ENCODE measurements at regions not wholly inside any gene's neighbourhood (a gene's known extent, or its start where the extent isn't known, plus 50 kb on each side); places are given as distances from the start of the nearest gene placed in this dataset.

DNA sequence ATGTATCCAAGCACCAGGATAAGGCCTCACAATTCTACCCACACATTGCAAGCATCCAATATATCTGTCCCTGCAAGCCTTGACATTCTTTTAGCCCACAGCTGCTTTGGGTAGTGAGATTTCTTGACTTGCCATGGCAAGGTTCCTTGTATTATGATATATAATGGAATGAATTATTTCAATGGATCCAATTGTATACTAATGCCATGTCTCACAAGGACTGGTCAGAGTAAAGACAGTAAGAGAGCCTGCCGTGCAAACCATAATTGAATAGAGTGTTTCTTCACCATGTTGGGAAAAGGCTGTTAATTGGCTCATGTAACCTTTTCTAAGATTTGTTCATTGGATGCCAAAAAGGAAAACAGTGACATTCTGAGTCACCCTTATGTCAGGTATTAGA, 64.3 kb upstream of the RBBP8 start:
- Histone ChIP-seq H3K4me1 (ENCODE audit: control insufficient read depth, insufficient read depth, low read length) (no peaks in the 10 kb centered on the region), H3K36me3 (ENCODE audit: control insufficient read depth, insufficient read depth, low read length) (no peaks in the 10 kb centered on the region), H3K27ac (ENCODE audit: low read length) (no peak overlapping the region), H3K27me3 (ENCODE audit: control insufficient read depth, insufficient read depth, low read length) (no peaks in the 10 kb centered on the region), H3K9me3 (replicated peaks; ENCODE audit: control insufficient read depth, low read depth, low read length) (no peaks in the 10 kb centered on the region), H3K4me3 (ENCODE audit: low read length) (no peak overlapping the region)
- DNase-seq, result no peak
- no CpG with 5 or more reads among the region's 1 CpG for WGBS (ENCODE audit: insufficient coverage)

DNA sequence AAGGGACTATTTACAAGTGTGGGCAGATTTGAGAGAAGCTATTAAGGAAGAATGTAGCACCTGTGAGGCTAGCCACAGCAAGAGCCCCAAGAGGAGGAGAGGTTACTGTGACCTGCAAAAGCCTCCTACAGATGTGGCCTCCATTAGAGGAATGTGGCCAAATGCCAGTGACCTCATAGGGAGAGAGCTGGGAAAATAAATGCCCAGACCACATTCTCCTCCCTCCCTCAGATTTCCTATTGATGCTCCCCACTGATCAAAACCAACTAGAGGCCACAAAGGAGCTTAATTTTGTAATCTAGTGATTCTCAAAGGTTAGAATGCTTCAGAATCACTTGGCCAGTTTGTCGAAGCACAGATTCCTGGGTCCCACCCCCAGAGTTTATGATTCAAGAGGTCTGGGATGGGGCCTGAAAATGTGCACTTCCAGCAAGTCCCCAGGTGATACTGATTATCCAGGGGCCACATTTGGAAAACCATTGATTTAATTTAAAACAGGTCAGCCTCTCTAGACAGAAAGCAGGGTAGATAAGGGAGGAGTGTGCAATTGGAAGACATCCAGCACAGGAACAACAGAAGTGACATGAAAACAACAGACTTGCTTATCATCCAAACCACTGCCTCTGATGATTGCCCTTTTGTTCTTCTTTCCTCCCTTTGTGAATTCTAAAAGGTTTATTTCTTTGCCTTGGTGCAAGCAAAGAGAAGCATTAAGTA, 61.2 kb upstream of the RBBP8 start:
- 14% methylated on average over 1 of the region's 1 CpG for WGBS (ENCODE audit: insufficient coverage)
- H3K27me3 ChIP-seq (ENCODE audit: control insufficient read depth, insufficient read depth, low read length), result no peaks in the 10 kb centered on the region
- peak; percentile 3 for DNase-seq
- no peak overlapping the region for H3K27ac ChIP-seq (ENCODE audit: low read length)
- no peaks in the 10 kb centered on the region for H3K36me3 ChIP-seq (ENCODE audit: control insufficient read depth, insufficient read depth, low read length)
- no peaks in the 10 kb centered on the region for H3K9me3 ChIP-seq (replicated peaks; ENCODE audit: control insufficient read depth, low read depth, low read length)
- H3K4me1 ChIP-seq (ENCODE audit: control insufficient read depth, insufficient read depth, low read length), result no peaks in the 10 kb centered on the region
- H3K4me3 ChIP-seq (ENCODE audit: low read length), result no peak overlapping the region

DNA sequence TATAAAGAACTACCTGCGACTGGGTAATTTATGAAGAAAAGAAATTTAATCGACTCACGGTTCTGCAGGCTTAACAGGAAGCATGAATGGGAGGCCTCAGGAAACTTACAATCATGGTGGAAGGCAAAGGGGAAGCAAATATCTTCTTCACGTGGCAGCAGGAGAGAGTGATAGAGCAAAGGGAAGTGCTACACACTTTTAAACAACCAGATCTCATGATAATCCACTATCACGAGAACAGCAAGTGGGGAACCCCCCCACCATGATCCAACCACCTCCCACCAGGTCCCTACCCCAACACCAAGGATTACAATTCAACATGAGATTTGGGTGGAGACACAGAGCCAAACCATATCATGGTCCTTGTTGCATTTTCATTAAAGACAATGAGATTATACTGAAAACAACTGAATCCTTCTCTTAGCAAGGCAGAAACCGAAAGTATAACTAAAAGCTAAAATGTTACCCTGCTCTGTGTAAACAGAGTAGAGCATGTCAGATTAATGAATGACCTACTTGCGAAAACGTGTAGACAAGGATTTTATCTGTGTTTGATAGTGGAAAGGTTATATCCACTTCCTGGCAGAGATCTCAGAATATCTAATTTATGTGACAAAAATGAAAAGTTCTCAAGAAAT, 60.1 kb upstream of the RBBP8 start:
- H3K4me3 ChIP-seq (ENCODE audit: low read length), result no peak overlapping the region
- no peak overlapping the region for H3K27ac ChIP-seq (ENCODE audit: low read length)
- H3K9me3 ChIP-seq (replicated peaks; ENCODE audit: control insufficient read depth, low read depth, low read length), result no peaks in the 10 kb centered on the region
- 80% methylated on average over 1 of the region's 8 CpGs for WGBS (ENCODE audit: insufficient coverage)
- no peak for DNase-seq
- H3K27me3 ChIP-seq (ENCODE audit: control insufficient read depth, insufficient read depth, low read length), result no peaks in the 10 kb centered on the region
- H3K4me1 ChIP-seq (ENCODE audit: control insufficient read depth, insufficient read depth, low read length), result no peaks in the 10 kb centered on the region
- no peaks in the 10 kb centered on the region for H3K36me3 ChIP-seq (ENCODE audit: control insufficient read depth, insufficient read depth, low read length)

DNA sequence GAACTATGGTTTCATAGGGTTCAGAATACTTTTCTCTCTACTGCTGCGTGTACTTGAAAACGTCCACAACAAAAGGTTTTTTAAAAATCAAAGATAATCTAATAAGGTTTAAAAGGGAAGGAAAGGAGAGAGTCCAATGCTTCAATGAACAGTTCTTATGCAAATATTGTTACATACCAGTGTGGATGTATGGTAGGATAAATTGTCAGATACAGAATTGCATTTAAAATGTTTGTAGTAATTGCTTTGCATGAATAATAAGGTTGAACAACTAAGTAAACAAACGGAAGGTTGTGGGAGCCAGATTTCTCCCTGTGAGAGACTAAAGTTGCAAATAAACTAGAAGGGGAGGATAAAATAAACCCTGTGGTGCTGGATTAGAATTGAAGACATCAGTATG, 53.8 kb upstream of the RBBP8 start:
- H3K27ac ChIP-seq (ENCODE audit: low read length), result no peak overlapping the region
- no peak for DNase-seq
- no peaks in the 10 kb centered on the region for H3K27me3 ChIP-seq (ENCODE audit: control insufficient read depth, insufficient read depth, low read length)
- no peaks in the 10 kb centered on the region for H3K4me1 ChIP-seq (ENCODE audit: control insufficient read depth, insufficient read depth, low read length)
- no peaks in the 10 kb centered on the region for H3K9me3 ChIP-seq (replicated peaks; ENCODE audit: control insufficient read depth, low read depth, low read length)
- no peak overlapping the region for H3K4me3 ChIP-seq (ENCODE audit: low read length)
- no peaks in the 10 kb centered on the region for H3K36me3 ChIP-seq (ENCODE audit: control insufficient read depth, insufficient read depth, low read length)
- WGBS (ENCODE audit: insufficient coverage), result no CpG with 5 or more reads among the region's 3 CpGs

DNA sequence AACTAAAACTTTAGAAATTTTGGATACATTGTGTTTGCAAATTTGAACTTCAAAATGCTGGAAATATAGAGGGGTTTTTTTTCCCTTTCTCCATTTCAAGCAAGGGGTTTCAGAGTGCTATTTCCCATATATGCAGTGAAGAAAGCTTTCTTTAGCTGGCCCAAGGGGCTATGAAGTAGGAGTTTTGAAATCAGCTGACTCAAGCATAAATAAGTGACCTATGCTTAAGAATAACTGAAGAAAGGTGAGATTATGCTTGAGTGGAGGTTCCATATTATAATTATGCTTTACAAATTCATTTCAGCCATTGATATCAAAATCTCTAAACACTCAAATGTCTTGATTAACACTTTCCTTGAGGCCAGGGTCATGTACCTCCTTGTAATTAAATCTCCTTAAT, 51.0 kb upstream of the RBBP8 start:
- Histone ChIP-seq H3K4me3 (ENCODE audit: low read length) (no peak overlapping the region), H3K4me1 (ENCODE audit: control insufficient read depth, insufficient read depth, low read length) (no peaks in the 10 kb centered on the region), H3K36me3 (ENCODE audit: control insufficient read depth, insufficient read depth, low read length) (no peaks in the 10 kb centered on the region), H3K9me3 (replicated peaks; ENCODE audit: control insufficient read depth, low read depth, low read length) (peaks cover 2% of the 10 kb centered on the region), H3K27me3 (ENCODE audit: control insufficient read depth, insufficient read depth, low read length) (no peaks in the 10 kb centered on the region), H3K27ac (ENCODE audit: low read length) (no peak overlapping the region)
- no peak for DNase-seq

DNA sequence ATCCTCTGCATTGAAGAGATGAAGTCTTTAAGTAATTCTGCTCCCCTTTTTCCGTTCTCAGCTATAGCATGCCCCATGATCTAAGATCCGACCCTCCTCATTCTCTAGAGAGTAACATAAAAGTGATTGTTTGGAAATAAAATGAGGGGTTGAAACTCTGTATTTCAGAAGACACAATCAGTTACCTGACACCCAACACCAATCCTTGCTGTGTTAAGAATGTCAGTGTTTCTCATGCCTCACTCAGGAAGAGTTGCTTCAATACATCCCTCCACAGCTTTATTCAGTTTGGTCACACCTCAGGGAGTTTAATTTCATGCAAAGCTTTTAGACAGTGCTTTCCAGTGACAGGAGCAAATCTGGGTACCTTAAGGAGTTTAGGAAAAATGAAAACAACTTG, 49.9 kb upstream of the RBBP8 start:
- H3K27me3 ChIP-seq (ENCODE audit: control insufficient read depth, insufficient read depth, low read length), result no peaks in the 10 kb centered on the region
- no peak overlapping the region for H3K27ac ChIP-seq (ENCODE audit: low read length)
- no peaks in the 10 kb centered on the region for H3K36me3 ChIP-seq (ENCODE audit: control insufficient read depth, insufficient read depth, low read length)
- H3K9me3 ChIP-seq (replicated peaks; ENCODE audit: control insufficient read depth, low read depth, low read length), result peaks cover 2% of the 10 kb centered on the region
- H3K4me3 ChIP-seq (ENCODE audit: low read length), result no peak overlapping the region
- no CpG with 5 or more reads among the region's 2 CpGs for WGBS (ENCODE audit: insufficient coverage)
- no peaks in the 10 kb centered on the region for H3K4me1 ChIP-seq (ENCODE audit: control insufficient read depth, insufficient read depth, low read length)
- no peak for DNase-seq

Measured in muscle of leg (tissue), 3 donors.